ENCODE measurements at regions not wholly inside any gene's neighbourhood (a gene's known extent, or its start where the extent isn't known, plus 50 kb on each side); places are given as distances from the start of the nearest gene placed in this dataset.

DNA sequence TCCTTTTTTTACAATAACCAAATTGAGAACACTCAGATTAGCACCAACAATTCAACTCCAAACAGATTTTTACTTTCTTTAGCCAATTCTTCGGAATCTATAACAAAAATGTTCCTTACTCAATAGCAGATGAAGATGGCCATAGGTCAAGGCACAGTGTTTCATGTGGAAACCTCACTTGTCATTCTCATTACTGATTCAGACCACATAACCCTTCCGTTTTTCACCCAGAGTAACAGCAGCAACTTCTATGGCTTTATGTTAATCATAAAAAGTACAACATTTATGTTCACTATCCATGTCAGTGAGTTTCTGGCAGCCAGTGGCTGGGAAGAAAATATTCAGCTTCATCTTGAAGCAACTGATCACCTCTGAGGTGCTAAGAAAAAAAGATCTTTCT, 358.3 kb upstream of the TECRL start:
- Histone ChIP-seq H2BK5ac (ENCODE audit: low read depth, low read length) (no peak overlapping the region), H3K23ac (ENCODE audit: insufficient read length) (no peak overlapping the region), H3K27ac (ENCODE audit: low read depth, low read length) (no peak overlapping the region), H3K18ac (ENCODE audit: extremely low read depth, low read length) (no peak overlapping the region), H3K27me3 (replicated peaks in 1 of 4; ENCODE audit: control insufficient read depth in 3 of 4, extremely low read depth in 1 of 4, insufficient read depth in 3 of 4, low read length in 3 of 4) (no peaks in the 10 kb centered on the region), H4K91ac (replicated peaks; ENCODE audit: insufficient read length, low read length) (no peak overlapping the region), H3K9me3 (ENCODE audit: insufficient read depth in 2 of 2, low read depth in 1 of 2, low read length in 1 of 2) (no peaks in the 10 kb centered on the region), H2BK15ac (ENCODE audit: low read length) (no peak overlapping the region), H3K79me2 (ENCODE audit: control insufficient read depth in 1 of 2, insufficient read depth in 2 of 2, low read length in 2 of 2) (no peaks in the 10 kb centered on the region), H3K36me3 (ENCODE audit: control insufficient read depth in 2 of 4, insufficient read depth in 4 of 4, low read length in 3 of 4) (no peaks in the 10 kb centered on the region; a peak in 1 of 8 replicates), H3K4me1 (replicated peaks in 1 of 4; ENCODE audit: control insufficient read depth in 3 of 4, insufficient read depth in 4 of 4, low read length in 3 of 4) (no peaks in the 10 kb centered on the region; a peak in 2 of 7 replicates), H3K23me2 (ENCODE audit: low read depth, low read length) (no peaks in the 10 kb centered on the region), H3K4me3 (ENCODE audit: extremely low read depth in 1 of 4, insufficient read depth in 2 of 4, low read depth in 3 of 4, low read length in 4 of 4) (no peak overlapping the region), H2AK5ac (ENCODE audit: low read depth, low read length) (no peak overlapping the region), H3K9ac (replicated peaks in 1 of 4; ENCODE audit: extremely low read depth in 1 of 4, low read depth in 3 of 4, low read length in 3 of 4) (no peak overlapping the region), H3K4ac (replicated peaks; ENCODE audit: insufficient read length, low read depth, low read length) (no peak overlapping the region), H3K4me2 (ENCODE audit: insufficient read depth in 1 of 2, low read depth in 2 of 2, low read length in 2 of 2) (no peak overlapping the region), H4K8ac (ENCODE audit: extremely low read depth, insufficient read depth, low read length) (no peak overlapping the region), H2BK12ac (ENCODE audit: low read depth, low read length) (no peak overlapping the region), H4K20me1 (replicated peaks in 1 of 2; ENCODE audit: control insufficient read depth in 1 of 2, insufficient read depth in 2 of 2, low read length in 2 of 2) (no peaks in the 10 kb centered on the region), H3K14ac (ENCODE audit: insufficient read length) (no peak overlapping the region), H2AFZ (ENCODE audit: low read length) (no peak overlapping the region), H4K5ac (ENCODE audit: insufficient read length, low read depth, low read length) (no peak overlapping the region), H2BK120ac (replicated peaks; ENCODE audit: low read depth, low read length) (no peak overlapping the region), H3K56ac (replicated peaks; ENCODE audit: insufficient read length, low read depth, low read length) (no peak overlapping the region), H2BK20ac (ENCODE audit: low read length) (no peak overlapping the region), H3K79me1 (ENCODE audit: low read depth, low read length) (no peaks in the 10 kb centered on the region)
- FAIRE-seq, result no peak
- CTCF ChIA-PET (ENCODE audit: partially characterized antibody), result interaction anchor here (0.9 kb wide), 1 partner anchor 14 kb away, joined by 3 read pairs; no protein-coding TSS in a partner anchor
- POLR2A ChIA-PET (ENCODE audit: partially characterized antibody), result no interaction called here
- WGBS, 2 experiments (ENCODE audit: extremely low coverage in 1 of 2, insufficient coverage in 1 of 2, insufficient read length in 1 of 2, insufficient replicate concordance in 2 of 2, low coverage in 1 of 2, low lambda C conversion rate in 2 of 2, missing lambda C conversion rate in 1 of 2), result 89% methylated on average over 2 of the region's 2 CpGs; no CpG with 5 or more reads in 1 of the 2 experiments
- DNase-seq (ENCODE audit: low read depth in 1 of 2, low spot score in 2 of 2), result no peak
- TF ChIP-seq FOSL1 (IDR thresholded peaks at IDR 0.05; ENCODE audit: insufficient read depth, low read depth, low read length), result no peak
- TF ChIP-seq KDM1A (IDR thresholded peaks at IDR 0.05; ENCODE audit: borderline replicate concordance, low read length), result no peak
- no peak for TF ChIP-seq ASH2L (IDR thresholded peaks at IDR 0.05; ENCODE audit: low read length)
- TF ChIP-seq HDAC2 (IDR thresholded peaks at IDR 0.05; ENCODE audit: borderline replicate concordance in 1 of 2, low read depth in 2 of 2, low read length in 2 of 2), result no peak
- TF ChIP-seq NRF1 (IDR thresholded peaks at IDR 0.05; ENCODE audit: low read depth, low read length), result no peak
- no peak for TF ChIP-seq JUN (IDR thresholded peaks at IDR 0.05; ENCODE audit: low read depth, low read length)
- no peak for TF ChIP-seq RNF2 (IDR thresholded peaks at IDR 0.05; ENCODE audit: borderline replicate concordance, low read depth, low read length, missing control alignments, poor library complexity, severe bottlenecking)
- TF ChIP-seq, protein P1, sequence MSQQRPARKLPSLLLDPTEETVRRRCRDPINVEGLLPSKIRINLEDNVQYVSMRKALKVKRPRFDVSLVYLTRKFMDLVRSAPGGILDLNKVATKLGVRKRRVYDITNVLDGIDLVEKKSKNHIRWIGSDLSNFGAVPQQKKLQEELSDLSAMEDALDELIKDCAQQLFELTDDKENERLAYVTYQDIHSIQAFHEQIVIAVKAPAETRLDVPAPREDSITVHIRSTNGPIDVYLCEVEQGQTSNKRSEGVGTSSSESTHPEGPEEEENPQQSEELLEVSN (IDR thresholded peaks at IDR 0.05), result no peak
